ENCODE measurements at regions not wholly inside any gene's neighbourhood (a gene's known extent, or its start where the extent isn't known, plus 50 kb on each side); places are given as distances from the start of the nearest gene placed in this dataset.

DNA sequence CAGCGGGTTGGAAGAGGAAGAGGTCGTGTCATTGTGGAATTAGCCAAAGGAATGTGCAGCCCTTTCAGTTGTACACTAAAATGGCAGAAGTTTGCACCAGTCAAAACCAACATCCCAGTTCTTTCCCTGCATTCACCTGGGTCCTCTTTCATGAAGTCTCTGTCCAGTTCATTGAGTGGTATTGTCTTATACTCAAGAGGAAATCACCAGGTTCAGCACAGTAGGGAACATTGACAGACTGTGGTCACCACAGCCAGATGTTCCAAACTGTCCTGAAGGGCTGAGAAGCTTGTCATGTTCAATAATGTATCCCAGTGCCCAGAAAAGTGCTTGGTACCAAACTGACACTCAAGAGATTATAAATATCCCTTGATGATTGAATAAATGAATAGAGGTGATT, 131.6 kb downstream of the GLUL start:
- TF ChIP-seq, protein P1, sequence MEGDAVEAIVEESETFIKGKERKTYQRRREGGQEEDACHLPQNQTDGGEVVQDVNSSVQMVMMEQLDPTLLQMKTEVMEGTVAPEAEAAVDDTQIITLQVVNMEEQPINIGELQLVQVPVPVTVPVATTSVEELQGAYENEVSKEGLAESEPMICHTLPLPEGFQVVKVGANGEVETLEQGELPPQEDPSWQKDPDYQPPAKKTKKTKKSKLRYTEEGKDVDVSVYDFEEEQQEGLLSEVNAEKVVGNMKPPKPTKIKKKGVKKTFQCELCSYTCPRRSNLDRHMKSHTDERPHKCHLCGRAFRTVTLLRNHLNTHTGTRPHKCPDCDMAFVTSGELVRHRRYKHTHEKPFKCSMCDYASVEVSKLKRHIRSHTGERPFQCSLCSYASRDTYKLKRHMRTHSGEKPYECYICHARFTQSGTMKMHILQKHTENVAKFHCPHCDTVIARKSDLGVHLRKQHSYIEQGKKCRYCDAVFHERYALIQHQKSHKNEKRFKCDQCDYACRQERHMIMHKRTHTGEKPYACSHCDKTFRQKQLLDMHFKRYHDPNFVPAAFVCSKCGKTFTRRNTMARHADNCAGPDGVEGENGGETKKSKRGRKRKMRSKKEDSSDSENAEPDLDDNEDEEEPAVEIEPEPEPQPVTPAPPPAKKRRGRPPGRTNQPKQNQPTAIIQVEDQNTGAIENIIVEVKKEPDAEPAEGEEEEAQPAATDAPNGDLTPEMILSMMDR (IDR thresholded peaks at IDR 0.05) = no peak
- TF ChIP-seq ZFX (IDR thresholded peaks at IDR 0.05; ENCODE audit: borderline replicate concordance) = no peak
- H3K27ac ChIP-seq = no peak overlapping the region

GRCh38 chr1:182259229-182259872, 132.2 kb downstream of the GLUL start:
- no peak overlapping the region for H3K27ac ChIP-seq

DNA sequence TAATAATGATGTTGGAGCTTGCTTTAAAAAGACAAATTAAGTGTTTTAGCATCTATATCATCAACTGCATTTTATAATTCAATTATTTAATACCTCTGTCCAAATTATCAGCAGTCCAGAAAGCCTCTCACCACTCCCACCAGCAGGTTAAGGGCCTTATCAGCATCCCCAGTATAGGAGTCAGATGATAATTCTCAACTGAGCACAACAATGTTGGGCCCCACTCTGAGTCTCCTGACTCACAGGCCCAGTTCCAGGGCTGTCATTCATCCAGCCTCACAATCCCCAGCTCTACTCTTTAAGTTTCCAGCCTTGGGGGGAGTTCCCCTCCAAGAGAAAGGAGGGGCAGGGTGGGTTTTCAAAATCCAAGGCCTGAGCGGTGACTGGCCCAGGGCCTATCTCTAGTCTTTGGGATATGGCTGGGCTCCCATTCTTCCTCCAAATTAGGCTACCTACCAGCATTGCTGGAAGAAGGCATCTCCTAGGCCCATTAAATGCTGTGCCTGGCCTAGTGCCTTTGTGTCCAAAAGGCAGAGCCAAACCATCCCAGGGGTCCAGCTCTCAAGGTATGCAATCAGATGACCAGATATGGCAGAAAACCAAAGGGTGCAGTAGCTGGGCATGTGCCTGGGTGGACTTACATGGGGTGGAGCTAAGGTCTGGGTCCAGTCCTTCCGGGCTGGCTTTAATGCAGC, 134.1 kb downstream of the GLUL start:
- no peak for TF ChIP-seq ZFX (IDR thresholded peaks at IDR 0.05; ENCODE audit: borderline replicate concordance)
- TF ChIP-seq, protein P1 (IDR thresholded peaks at IDR 0.05) = no peak
- H3K27ac ChIP-seq = no peak overlapping the region

More at GRCh38 chr1:182259229-182259872, 132.2 kb downstream of the GLUL start:
- TF ChIP-seq, protein P1 (IDR thresholded peaks at IDR 0.05) = no peak

- TF ChIP-seq, protein P1 (IDR thresholded peaks at IDR 0.05) = no peak
- no peak for TF ChIP-seq ZFX (IDR thresholded peaks at IDR 0.05; ENCODE audit: borderline replicate concordance)
- H3K27ac ChIP-seq = no peak overlapping the region
Measured at GRCh38 chr1:182256931-182257330, 134.7 kb downstream of the GLUL start.

DNA sequence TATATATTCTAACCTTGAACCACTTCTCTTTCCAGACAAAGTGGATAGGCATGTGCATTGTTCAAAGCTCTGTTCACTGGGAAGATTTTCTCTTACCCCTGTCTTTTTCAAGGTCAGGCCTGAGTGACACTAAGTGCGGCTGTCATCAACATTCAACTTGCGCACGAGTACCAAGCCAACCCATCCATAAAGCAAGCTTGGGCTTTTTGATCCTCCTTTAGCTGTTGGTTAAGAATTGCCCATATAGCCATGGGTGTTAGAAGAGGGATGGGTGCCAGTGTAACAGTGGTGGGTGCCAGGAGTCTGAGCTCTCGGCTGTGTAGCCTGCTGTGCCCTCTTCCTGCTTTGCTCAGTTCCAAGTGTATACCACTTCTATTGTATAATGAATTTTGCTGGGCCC, 136.1 kb downstream of the GLUL start:
- no peak overlapping the region for H3K27ac ChIP-seq
- TF ChIP-seq, protein P1 (IDR thresholded peaks at IDR 0.05) = no peak
- no peak for TF ChIP-seq ZFX (IDR thresholded peaks at IDR 0.05; ENCODE audit: borderline replicate concordance)

GRCh38 chr1:182253319-182253860, 138.2 kb downstream of the GLUL start:
- H3K27ac ChIP-seq = no peak overlapping the region

More at GRCh38 chr1:182253319-182253860, 138.2 kb downstream of the GLUL start:
- TF ChIP-seq ZFX (IDR thresholded peaks at IDR 0.05; ENCODE audit: borderline replicate concordance) = no peak
- TF ChIP-seq, protein P1 (IDR thresholded peaks at IDR 0.05) = no peak
